ENCODE measurements at regions not wholly inside any gene's neighbourhood (a gene's known extent, or its start where the extent isn't known, plus 50 kb on each side); places are given as distances from the start of the nearest gene placed in this dataset.
"Not testable (repeated sequence)": the region's sequence is repeated elsewhere in the genome, so short reads cannot be mapped to it uniquely, and the experiment has no call there.

DNA sequence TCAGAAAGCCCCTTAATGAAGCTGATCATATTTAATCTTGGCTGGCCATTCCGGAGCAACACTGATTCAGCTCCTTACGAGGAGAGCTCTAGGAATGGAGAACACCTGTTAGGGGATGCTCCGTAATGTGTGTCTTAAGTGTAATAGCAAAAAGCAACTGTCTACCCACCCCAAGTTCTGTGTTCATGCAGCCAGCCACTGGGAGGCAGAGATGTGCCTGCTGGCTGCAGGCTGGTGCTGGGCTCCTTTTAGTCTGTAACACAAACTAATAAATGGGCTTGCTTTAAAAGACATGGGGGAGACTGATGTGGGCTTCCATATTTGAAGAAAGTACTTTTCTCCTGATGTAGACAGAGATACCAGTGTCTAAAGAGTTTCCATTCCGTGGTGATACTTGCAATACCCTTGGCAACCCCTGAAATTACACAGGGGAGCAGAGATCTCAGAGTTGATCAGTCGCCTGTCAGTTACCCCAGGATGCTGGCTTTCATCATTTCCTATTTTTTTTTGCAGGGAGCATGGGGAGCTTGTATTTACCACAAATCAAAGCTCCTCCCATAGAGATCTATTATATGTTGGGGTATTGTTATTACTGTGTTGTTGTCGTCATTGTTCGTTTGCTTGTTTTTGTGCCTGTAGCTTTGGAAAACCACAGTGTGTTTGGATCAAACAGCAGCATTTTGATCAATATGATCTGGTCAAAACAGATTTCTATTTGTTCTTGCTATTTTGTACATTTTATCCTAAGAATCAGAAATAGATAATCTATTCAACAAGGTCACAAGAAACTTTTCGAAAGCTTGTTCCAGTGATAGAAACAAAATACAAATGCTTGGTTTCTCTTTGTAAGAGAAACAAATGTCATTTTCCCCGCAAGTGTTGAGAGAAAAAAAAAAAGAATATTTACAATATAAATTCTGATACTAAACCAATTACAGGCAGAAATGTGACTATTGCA is 65.8 kb downstream of the MTX3 start:
- DNase-seq = no peak

DNA sequence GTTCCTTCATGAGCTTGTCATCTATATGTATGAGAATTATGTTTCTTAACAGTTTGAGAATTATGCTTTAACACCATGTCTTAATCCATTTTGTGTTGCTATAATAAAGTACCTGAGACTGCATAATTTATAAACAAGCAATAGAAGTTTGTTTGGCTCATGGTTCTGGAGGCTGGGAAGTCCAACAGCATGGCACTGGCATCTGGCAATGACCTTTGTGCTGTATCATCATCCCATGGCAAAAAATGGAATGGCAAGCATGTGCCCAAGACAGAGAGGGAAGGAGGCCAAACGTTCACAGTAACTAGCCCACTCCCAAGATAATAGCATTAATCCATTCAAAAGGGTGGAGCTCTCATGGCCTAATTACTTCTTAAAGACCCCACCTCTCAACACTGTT is 67.6 kb downstream of the MTX3 start:
- no peak for DNase-seq

DNA sequence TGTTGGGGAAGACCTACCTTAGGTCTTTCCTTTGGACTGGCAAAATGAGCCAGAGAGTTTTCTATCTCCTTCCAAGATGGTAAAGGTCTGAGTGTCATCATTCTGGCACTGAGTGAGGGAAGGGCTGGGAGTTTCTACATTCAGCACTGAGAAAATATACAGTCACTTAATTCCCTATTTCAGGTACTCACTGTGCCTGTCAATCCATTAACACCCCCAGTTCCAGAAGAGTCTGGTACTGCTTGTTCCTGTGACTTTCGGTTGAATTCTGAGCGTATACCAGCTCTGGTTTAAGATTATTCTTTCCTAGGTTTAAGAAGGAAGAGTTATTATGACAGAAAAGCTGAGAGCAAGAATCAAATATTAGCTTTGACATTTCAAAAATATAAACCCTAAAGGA is 68.4 kb downstream of the MTX3 start:
- DNase-seq = no peak

DNA sequence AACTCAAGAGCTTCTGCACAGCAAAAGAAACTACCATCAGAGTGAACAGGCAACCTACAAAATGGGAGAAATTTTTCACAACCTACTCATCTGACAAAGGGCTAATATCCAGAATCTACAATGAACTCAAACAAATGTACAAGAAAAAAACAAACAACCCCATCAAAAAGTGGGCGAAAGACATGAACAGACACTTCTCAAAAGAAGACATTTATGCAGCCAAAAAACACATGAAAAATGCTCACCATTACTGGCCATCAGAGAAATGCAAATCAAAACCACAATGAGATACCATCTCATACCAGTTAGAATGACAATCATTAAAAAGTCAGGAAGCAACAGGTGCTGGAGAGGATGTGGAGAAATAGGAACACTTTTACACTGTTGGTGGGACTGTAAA is 83.6 kb downstream of the MTX3 start:
- DNase-seq = not testable (repeated sequence)

DNA sequence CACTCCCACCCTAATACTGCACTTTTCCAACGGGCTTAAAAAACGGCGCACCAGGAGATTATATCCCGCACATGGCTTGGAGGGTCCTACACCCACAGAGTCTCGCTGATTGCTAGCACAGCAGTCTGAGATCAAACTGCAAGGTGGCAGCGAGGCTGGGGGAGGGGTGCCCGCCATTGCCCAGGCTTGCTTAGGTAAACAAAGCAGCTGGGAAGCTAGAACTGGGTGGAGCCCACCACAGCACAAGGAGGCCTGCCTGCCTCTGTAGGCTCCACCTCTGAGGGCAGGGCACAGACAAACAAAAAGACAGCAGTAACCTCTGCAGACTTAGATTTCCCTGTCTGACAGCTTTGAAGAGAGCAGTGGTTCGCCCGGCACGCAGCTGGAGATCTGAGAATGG is 88.5 kb downstream of the MTX3 start:
- DNase-seq = not testable (repeated sequence)

DNA sequence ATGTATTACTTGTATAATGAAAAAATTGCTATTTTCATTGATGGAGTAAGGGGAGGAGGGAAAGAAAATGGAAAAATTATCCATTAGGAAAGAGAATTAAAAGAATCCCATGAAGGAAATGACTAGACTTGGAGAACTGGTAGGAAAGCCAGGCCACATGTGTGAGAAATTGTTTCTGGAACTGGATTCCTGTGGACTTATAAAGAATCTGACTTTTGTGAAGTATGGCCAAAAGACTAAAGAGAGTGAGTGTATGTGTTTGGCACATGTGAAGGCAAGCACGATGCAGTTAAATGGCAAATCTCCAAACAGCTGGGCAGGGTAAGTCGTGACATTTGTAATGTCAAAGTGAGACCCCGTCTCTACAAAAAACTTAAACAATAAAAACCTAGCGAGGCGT is 89.4 kb downstream of the MTX3 start:
- no peak for DNase-seq

DNA sequence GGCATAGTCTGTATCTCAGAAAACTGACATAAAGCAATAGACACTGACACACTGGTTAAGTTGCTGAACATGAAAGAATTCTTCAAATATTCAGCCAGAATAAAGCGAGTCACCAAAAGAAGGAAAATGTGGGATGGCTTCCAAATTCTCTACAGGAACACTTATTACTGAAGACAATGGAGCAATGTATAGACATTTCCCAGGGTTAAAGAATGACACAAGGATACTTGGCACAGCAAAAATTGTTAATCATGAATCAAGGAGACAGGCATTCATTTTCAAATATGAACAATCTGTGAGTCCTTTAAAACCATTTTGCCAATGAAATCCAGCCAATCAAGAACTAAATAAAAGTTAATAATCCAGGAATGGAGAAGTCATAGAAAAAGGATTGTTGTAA is 92.5 kb downstream of the MTX3 start:
- no peak for DNase-seq

DNA sequence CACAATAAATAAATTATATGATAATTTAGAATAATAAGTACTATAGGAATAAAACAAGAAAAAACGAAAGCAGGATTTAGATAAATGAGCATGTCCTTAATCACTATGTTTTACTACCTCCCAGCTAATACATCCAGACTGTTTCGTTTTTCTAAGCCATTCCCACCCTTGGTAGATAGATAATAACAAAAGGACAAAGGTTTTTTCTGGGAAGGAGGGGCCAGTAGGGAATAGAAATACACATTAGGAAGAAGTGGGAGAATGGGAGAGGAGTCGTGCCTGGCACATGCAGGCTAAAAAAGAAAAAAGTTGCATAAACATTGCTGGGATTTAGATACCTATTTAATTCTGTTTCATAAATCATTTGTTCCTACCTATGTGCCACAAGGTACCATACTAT is 97.1 kb downstream of the MTX3 start:
- DNase-seq = no peak

DNA sequence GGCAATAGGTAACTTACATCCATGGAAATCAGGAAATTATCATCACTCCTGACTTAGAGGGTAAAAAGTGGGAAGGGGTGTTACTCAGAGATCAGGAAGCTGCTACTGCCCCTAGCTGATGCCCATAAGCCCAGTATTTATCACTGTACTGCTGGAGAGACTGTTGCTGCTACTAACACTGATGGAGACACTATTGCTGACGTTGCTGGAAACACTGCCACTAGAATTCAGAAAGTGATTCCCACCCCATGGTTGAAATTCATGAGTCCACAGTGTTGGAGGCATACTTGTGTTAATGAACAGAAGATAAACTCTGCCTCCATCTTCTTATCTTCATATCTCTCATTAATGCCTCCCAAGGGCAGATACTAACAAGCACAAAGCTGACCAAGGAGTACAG is 97.6 kb downstream of the MTX3 start:
- DNase-seq = no peak

DNA sequence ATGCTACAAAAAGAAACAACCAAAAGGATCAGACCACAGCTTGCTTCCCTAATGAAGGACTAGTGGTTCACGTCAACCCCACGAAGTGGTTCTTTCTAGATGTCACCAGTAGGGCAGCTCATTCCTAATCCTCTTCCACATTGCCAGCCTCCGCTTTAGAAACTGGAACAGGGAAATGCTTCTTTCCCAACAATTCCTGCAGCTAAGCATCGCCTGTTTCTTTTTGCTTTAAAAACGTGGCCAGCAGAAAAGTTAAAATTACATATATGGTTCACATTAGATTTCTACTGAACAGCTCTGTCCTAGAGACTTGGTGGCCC is 100.2 kb downstream of the MTX3 start:
- DNase-seq = no peak

DNA sequence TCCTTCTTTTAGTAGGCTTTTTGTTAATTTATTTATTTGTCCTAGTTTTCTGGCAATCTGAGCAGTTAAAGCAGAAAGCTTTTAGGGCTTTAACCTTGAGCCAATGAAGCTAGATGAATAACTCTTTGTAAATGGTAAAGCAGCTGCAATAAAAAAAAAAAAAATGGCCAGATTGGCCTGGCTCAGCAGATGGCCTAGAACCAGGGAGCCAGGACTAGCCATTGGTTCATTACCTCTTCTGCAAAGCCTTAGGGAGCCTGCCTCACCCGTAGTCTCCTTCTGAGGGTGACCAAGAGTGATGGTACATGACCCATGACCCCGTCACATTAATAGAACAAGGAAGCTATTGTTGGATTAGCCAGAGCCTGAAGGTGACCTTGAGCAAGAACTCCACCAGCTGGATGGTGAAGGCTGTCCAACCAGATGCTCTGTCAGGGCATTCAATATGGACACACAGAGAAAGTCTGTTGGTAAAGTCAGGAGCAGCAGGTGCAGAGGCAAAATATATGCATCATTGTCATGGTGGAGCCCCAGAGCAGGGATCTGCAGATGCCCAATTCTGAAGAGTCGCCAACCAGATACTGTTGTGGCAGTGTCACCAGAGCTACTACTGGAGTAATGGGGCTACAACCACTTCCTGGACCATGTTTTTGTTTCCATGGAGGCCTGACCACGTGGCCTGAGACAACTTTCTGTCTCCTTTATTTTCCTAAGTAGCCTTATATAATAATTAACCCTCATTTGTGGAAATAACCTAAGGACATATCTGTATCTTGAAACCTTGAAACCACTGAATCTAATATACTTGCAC is 100.7 kb downstream of the MTX3 start:
- no peak for DNase-seq

DNA sequence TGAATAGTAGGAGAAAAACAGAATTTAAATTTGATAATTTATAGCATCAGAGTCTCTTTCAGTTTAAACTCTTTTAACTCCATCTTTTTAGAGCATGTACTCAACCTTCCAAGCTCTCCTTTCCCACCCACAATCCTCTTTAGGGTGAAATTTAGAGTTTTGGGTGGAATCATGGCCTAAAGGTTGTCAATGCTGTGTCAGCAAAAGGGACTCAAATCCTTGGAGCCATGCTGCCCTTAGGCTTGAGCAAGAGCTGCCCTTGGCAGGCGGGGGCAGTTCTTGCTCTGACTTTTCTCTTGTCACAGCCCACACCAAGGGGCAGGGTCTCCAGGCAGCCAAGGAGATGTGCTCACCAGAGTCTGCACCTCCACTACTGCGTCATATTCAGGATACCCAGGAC is 102.4 kb downstream of the MTX3 start:
- no peak for DNase-seq

DNA sequence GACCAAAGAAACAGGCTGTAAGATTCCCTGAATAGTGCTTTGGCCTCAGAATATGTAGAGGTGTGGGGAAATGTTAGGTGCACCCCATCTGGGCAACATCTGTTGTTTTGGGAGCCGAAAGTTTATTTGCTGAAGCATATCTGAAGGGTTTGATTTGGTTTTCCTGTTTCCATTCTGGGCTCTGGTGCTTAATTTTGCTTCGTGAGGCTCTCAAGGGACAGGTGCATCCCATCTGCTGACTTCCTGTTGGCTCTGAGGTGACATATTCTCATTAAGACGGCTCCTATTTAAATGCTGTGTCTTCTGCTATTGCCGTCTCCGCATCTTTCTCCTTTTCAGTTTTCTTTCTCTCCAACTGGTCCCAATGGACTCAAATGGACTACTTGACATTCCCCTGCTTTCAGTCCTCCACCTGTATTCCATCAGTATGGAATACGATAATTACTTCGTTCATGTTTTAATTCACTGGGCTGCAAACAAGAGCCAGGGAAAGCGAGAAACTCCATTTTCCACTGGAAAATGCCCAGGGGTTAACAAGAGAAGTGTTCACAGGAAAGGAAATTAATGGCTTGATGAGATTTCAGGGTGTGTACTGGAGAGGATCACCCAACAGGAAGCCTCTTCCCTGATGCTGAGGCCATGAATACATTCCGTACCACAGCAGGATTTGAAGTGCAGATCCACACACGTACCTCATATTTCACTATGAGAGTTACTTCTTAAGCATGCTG is 104.0 kb downstream of the MTX3 start:
- no peak for DNase-seq

DNA sequence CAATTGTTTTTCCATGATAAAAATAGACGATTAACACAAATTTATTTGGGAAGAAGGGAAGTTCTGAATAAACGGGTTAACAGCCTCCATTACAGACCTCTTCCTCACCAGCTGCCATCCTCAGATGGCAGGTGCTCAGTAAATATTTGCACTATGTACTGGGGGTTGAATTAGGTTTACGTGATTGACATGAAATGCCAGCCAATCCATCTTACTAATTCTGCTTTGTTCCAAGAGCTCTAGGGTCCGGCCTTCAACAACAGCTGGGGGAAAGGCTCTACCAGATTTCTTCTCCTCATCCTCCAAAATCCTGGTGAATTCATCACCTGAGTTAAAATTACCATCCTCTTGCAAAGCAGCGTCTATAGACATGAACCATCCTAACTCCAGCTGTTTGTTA is 104.6 kb downstream of the MTX3 start:
- DNase-seq = no peak

DNA sequence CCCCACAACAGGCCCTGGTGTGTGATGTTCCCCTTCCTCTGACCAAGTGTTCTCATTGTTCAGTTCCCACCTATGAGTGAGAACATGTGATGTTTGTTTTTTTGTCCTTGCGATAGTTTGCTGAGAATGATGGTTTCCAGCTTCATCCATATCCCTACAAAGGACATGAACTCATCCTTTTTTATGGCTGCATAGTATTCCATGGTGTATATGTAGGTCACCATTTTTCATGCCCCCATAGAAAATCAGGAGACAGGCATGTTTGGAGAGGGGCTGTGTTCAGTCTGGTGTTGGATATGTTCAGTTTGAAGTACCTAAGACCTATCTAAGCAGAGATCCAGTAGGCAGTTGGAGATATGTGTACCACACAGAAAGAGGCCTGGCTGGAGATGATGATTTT is 111.2 kb downstream of the MTX3 start:
- DNase-seq = not testable (repeated sequence)

DNA sequence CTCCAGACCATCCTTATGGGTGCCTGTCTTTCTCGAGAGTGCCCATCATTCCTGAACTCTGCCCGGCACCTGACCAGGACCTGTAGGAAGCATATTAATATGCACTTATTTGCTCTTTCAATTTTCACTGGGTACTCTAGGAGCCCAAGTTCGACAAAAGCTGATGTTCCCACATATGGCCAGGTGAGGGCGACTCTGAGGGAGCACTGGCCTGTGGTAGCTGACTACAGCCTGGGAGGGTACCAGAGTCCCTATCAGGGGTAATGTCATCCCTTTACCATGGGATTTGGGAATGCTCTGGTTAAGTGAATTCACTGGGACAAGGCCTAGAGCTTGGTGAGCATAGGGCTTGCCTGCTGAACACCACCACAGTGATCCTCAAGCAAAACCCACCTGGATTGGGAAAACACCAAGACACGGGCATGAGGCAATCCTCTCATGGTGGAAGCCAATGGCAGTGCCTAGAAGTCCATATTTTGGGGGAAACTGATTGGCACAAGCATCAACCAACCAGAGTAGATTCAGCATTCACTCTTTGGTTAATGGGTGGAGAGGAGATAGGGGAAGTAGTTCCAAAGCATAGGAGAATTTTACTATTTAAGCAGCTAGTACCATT is 112.2 kb downstream of the MTX3 start:
- no peak for DNase-seq

DNA sequence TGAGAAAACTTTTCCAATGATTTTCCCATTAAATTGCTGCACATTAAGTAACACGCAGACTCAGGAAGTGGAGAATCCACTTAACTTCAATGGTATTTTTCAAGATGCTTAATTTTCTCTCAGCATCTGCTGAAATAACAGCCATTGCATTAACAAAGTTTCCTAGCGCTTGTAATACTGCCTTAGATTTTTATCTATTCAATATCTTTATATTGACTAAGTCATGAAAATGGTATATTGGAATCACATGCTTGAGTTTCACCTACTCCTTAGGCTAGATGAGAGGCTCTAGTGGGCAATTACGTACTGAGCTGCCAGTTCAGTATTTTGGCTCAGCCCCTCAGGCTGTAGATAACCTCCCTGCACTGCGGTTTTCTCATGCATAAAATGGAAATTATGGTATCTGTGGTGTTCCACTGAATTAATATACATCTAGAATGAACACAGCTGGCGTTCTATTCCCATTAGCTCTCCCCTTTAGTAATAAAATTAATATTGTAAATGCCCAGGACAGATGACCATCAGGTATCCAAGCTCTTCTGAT is 112.9 kb downstream of the MTX3 start:
- no peak for DNase-seq

DNA sequence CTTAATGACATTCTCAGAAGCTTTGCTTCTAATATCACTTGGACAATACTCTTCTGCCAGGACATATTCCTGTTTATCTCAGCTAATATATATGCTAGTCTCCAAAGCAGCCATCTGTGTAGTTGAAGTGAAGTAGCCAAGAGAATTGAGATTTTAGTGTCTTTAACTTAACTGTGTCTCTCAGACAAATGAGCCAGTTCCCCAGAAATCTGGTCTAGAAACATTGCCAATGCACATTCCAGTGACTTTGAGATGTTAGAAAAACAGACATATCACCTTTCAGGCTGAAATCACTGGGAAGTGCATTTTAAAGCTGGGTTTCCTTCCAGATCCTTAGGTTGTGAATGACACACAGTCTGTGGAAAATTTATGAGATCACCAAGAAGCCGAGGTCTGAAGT is 114.6 kb downstream of the MTX3 start:
- no peak for DNase-seq

DNA sequence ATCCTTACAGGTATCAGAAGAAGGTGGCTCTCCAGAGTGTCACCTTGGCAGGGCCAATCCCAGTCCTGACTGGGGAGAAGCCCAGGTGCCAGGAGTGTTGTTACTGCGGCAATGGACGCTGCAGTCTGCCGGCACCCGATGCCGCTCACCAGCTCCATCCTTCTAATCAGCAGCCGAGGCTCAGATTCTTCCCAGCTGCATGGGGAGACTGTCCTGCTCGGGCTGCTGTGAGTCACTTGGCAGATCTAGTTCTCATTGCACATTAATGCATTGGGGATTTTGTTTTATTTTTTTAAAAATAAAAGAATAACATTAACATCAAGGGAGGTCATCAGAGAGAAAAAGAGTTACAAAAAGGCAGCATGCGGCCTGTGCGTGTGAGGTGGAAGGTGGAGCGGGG is 115.8 kb downstream of the MTX3 start:
- no peak for DNase-seq

DNA sequence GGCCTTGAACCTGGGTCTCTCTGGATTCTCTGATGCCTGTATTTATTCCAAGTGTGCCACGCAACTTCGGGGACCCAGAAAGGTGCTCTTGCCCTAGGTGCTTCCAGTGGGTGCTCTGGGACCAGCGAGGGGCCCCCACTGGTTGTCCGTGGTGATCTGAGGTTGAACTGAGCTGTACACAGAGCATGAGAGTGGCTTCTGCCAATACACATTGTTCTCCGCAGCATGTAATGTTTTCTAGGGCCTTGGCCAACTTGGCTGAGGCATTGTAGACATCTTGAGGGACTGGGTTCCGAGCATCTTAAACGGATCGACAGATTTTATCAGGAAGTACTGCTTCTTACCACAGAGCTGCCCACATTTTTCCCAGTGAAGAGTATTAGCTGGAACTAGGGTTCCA is 117.9 kb downstream of the MTX3 start:
- DNase-seq = no peak

DNA sequence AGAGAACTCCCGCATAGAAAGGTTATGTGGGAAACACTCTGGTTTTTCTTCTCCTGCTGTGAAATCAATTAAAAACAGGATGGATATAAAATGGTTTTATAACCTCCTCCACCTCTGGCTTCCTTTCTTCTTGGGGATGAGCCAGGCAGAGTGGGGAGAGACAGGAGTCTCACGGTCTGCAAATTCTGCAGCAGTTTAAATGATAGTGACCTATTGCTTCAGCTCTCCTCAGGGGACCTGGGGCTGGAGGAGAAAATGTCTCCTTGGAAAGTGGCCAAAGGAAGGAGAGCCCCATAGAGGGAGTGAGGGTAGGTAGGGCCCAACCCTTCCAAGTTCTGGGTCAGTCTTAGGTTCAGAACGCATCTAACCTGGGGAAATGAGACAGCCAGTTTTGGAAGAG is 118.8 kb downstream of the MTX3 start:
- DNase-seq = no peak

DNA sequence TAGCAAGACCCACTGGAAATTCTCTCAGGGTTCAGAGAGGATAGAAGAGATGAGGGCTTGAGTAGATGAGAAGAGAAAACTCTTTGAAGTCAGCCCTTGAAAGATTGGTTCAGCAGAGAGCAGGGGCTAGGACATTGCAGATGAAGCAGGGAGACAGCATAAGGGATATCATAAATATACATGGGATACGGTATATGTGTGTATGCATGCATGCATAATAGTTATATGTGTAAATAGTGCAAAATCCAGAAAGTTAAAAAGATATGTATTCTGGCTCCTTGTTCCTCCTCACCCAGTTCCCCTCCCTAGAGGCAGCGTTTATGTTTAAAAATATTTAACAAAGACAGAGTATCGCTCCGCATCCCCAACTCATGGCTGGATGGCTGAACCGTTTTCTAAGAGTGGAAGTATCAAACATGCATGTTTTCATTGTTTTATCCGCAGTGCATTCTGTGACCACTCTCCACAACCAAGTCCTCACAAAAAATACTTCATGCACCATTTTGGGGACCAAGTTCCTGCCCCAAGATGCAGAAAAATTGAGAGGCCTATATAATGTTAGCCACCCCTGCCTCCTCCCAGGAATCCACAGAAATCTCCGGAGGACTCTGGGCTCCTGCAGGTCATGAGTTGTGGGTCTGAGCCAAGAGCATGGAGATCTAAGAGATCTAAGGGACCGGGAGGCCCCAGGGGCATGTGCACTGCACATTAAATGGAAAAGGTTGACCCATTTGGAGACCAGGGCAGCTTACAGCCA is 119.5 kb downstream of the MTX3 start:
- DNase-seq = no peak
